SK-N-SH treated with all-trans-retinoic acid at 6 μM for 48 hours (cell line): ENCODE measurements at regions not wholly inside any gene's neighbourhood (a gene's known extent, or its start where the extent isn't known, plus 50 kb on each side); places are given as distances from the start of the nearest gene placed in this dataset.

Experiments used
- CSDC2 ChIP-seq: fragments of 250-450 bp; sonication (Bioruptor Pico); IDR thresholded peaks from 2 replicates; pipeline ENCODE4 v1.5.0; 2020; ENCODE audit warnings: mild to moderate bottlenecking, moderate library complexity
- ESRRG ChIP-seq: fragments of 250-450 bp; sonication (Bioruptor Pico); IDR thresholded peaks from 2 replicates; pipeline ENCODE4 v1.6.1; 2021; ENCODE audit warnings: mild to moderate bottlenecking
- GLIS3 ChIP-seq: fragments of 250-450 bp; sonication (Bioruptor Pico); IDR thresholded peaks from 2 replicates; pipeline ENCODE4 v1.5.0; 2020; ENCODE audit warnings: mild to moderate bottlenecking, moderate library complexity
- ISL1 ChIP-seq: fragments of 250-450 bp; sonication (Bioruptor Pico); IDR thresholded peaks from 2 replicates; pipeline ENCODE4 v2.1.2; 2022; ENCODE audit warnings: mild to moderate bottlenecking, moderate library complexity
- PATZ1 ChIP-seq: fragments of 250-450 bp; sonication (Bioruptor Pico); IDR thresholded peaks from 2 replicates; pipeline ENCODE4 v1.8.0; 2020; ENCODE audit warnings: mild to moderate bottlenecking, moderate library complexity, borderline replicate concordance
- POU6F1 ChIP-seq: fragments of 250-450 bp; sonication (Bioruptor Pico); IDR thresholded peaks from 2 replicates; pipeline ENCODE4 v1.8.0; 2021; ENCODE audit warnings: low read depth, mild to moderate bottlenecking, moderate library complexity, borderline replicate concordance
- RARB ChIP-seq: fragments of 250-450 bp; sonication (Bioruptor Pico); IDR thresholded peaks from 2 replicates; pipeline ENCODE4 v1.8.0; 2021; ENCODE audit warnings: mild to moderate bottlenecking, moderate library complexity
- TCF4 ChIP-seq: fragments of 250-450 bp; sonication (Bioruptor Pico); IDR thresholded peaks from 2 replicates; pipeline ENCODE4 v1.8.0; 2021; ENCODE audit warnings: mild to moderate bottlenecking, moderate library complexity, borderline replicate concordance
- TOX ChIP-seq: fragments of 250-450 bp; sonication (Bioruptor Pico); IDR thresholded peaks from 2 replicates; pipeline ENCODE4 v1.8.0; 2021; ENCODE audit warnings: mild to moderate bottlenecking, moderate library complexity, borderline replicate concordance
- ZFP3 ChIP-seq: fragments of 250-450 bp; sonication (Bioruptor Pico); IDR thresholded peaks from 2 replicates; pipeline ENCODE4 v1.5.0; 2020; ENCODE audit warnings: mild to moderate bottlenecking, moderate library complexity
- ZFP30 ChIP-seq: fragments of 450-650 bp; formaldehyde crosslinking; IDR thresholded peaks from 2 replicates; pipeline ENCODE4 v1.5.0; 2022; ENCODE audit warnings: mild to moderate bottlenecking, moderate library complexity
- ZNF70 ChIP-seq: fragments of 450-650 bp; formaldehyde crosslinking; IDR thresholded peaks from 2 replicates; pipeline ENCODE4 v1.5.0; 2020; ENCODE audit warnings: mild to moderate bottlenecking, moderate library complexity

- TF ChIP-seq TOX (CRISPR knock-in tag): no peak
- no peak for TF ChIP-seq ZFP30
- no peak for TF ChIP-seq ZFP3 (CRISPR knock-in tag)
- no peak for TF ChIP-seq PATZ1 (CRISPR knock-in tag)
- TF ChIP-seq RARB (CRISPR knock-in tag): no peak
- TF ChIP-seq CSDC2: no peak
- no peak for TF ChIP-seq ZNF70 (CRISPR knock-in tag)
- no peak for TF ChIP-seq ISL1 (CRISPR knock-in tag)
- no peak for TF ChIP-seq TCF4 (CRISPR knock-in tag)
- no peak for TF ChIP-seq ESRRG
- TF ChIP-seq POU6F1 (CRISPR knock-in tag): no peak
- no peak for TF ChIP-seq GLIS3 (CRISPR knock-in tag)
Measured at GRCh38 chr4:181030961-181031360, 1212.2 kb upstream of the TENM3 start.
